UCSD-AML1 (cell line): ENCODE measurements at regions not wholly inside any gene's neighbourhood (a gene's known extent, or its start where the extent isn't known, plus 50 kb on each side); places are given as distances from the start of the nearest gene placed in this dataset.

ENCODE experiments used
- DNase-seq: peaks from one replicate; lab custom pipeline; 2025; ENCODE audit not compliant: unreplicated experiment; lab: John Stamatoyannopoulos, UW

GRCh38 chr6:10248378-10248843 is 166.5 kb downstream of the TFAP2A start:
- no peak for DNase-seq

- DNase-seq: no peak
Measured at GRCh38 chr6:10237298-10238038, 177.4 kb downstream of the TFAP2A start.

GRCh38 chr6:10235344-10235743 is 179.5 kb downstream of the TFAP2A start:
- no peak for DNase-seq

GRCh38 chr6:10230531-10230930 is 184.3 kb downstream of the TFAP2A start:
- DNase-seq: no peak

- no peak for DNase-seq
Measured at GRCh38 chr6:10223841-10224240, 191.0 kb downstream of the TFAP2A start.

- no peak for DNase-seq
Measured at GRCh38 chr6:10221178-10221577, 193.7 kb downstream of the TFAP2A start.

- DNase-seq: no peak
Measured at GRCh38 chr6:10219510-10219909, 195.4 kb downstream of the TFAP2A start.

GRCh38 chr6:10217111-10217510 is 197.8 kb downstream of the TFAP2A start:
- DNase-seq: no peak

- DNase-seq: no peak
Measured at GRCh38 chr6:10215326-10216110, 199.4 kb downstream of the TFAP2A start.

GRCh38 chr6:10210052-10210451 is 204.8 kb downstream of the TFAP2A start:
- DNase-seq: no peak

GRCh38 chr6:10205892-10206291 is 209.0 kb downstream of the TFAP2A start:
- DNase-seq: no peak

GRCh38 chr6:10205120-10205519 is 209.8 kb downstream of the TFAP2A start:
- DNase-seq: no peak

- no peak for DNase-seq
Measured at GRCh38 chr6:10203651-10204050, 211.2 kb downstream of the TFAP2A start.

GRCh38 chr6:10202581-10202980 is 212.3 kb downstream of the TFAP2A start:
- no peak for DNase-seq

- no peak for DNase-seq
Measured at GRCh38 chr6:10201606-10202510, 213.0 kb downstream of the TFAP2A start.

GRCh38 chr6:10196090-10196489 is 218.8 kb downstream of the TFAP2A start:
- DNase-seq: no peak

- DNase-seq: no peak
Measured at GRCh38 chr6:10194816-10195672, 219.8 kb downstream of the TFAP2A start.

GRCh38 chr6:10193321-10193720 is 221.6 kb downstream of the TFAP2A start:
- DNase-seq: no peak

- DNase-seq: no peak
Measured at GRCh38 chr6:10190042-10190441, 224.8 kb downstream of the TFAP2A start.
